H9 (cell line): ENCODE measurements at regions not wholly inside any gene's neighbourhood (a gene's known extent, or its start where the extent isn't known, plus 50 kb on each side); places are given as distances from the start of the nearest gene placed in this dataset.

Source experiments
- DNase-seq: peaks from one replicate; pipeline ENCODE4 v3.0.0-alpha.2; 2017
- H2AFZ ChIP-seq: one replicate; pipeline ENCODE4 v1.6.1; 2013; ENCODE audit warnings: mild to moderate bottlenecking, low read length, control low read depth, moderate library complexity
- H2AK5ac ChIP-seq: 2 replicates; pipeline ENCODE4 v1.6.1; 2013; ENCODE audit warnings: low read length, control low read depth, mixed read lengths; ENCODE audit not compliant: insufficient read length
- H2BK120ac ChIP-seq: one replicate; pipeline ENCODE4 v1.6.1; 2013; ENCODE audit warnings: low read depth, mild to moderate bottlenecking, low read length, control low read depth, inconsistent platforms; ENCODE audit not compliant: poor library complexity, severe bottlenecking
- H2BK12ac ChIP-seq: 2 replicates; pipeline ENCODE4 v1.6.1; 2013; ENCODE audit warnings: low read length, control low read depth, mixed read lengths, low read depth; ENCODE audit not compliant: insufficient read length
- H2BK15ac ChIP-seq: 2 replicates; pipeline ENCODE4 v1.6.1; 2013; ENCODE audit warnings: low read depth, low read length, control low read depth
- H2BK20ac ChIP-seq: one replicate; pipeline ENCODE4 v1.6.1; 2013; ENCODE audit warnings: low read depth, mild to moderate bottlenecking, low read length, control low read depth, inconsistent platforms; ENCODE audit not compliant: poor library complexity, severe bottlenecking
- H2BK5ac ChIP-seq: 2 replicates; pipeline ENCODE4 v1.6.1; 2013; ENCODE audit warnings: low read length, control low read depth, mixed read lengths; ENCODE audit not compliant: insufficient read length
- H3K14ac ChIP-seq: 2 replicates; pipeline ENCODE4 v1.6.1; 2013; ENCODE audit warnings: low read length, control low read depth; ENCODE audit not compliant: insufficient read depth
- H3K18ac ChIP-seq: 2 replicates; pipeline ENCODE4 v1.6.1; 2013; ENCODE audit warnings: low read depth, mild to moderate bottlenecking, mixed read lengths, low read length, control low read depth; ENCODE audit not compliant: insufficient read length
- H3K23ac ChIP-seq: 2 replicates; pipeline ENCODE4 v1.6.1; 2013; ENCODE audit warnings: low read length, control low read depth, mixed read lengths, low read depth; ENCODE audit not compliant: insufficient read length
- H3K23me2 ChIP-seq: 2 replicates; pipeline ENCODE4 v1.6.1; 2013; ENCODE audit warnings: low read depth, mild to moderate bottlenecking, mixed read lengths, low read length, control low read depth; ENCODE audit not compliant: insufficient read length, poor library complexity, severe bottlenecking
- H3K27ac ChIP-seq: 2 replicates; pipeline ENCODE4 v1.5.1; 2013; ENCODE audit warnings: low read length, control low read depth, mixed read lengths, low read depth; ENCODE audit not compliant: insufficient read length
- H3K27me3 ChIP-seq: 2 replicates; pipeline ENCODE4 v1.6.1; 2013; ENCODE audit warnings: low read length, control low read depth, inconsistent platforms; ENCODE audit not compliant: insufficient read depth
- H3K4ac ChIP-seq: 2 replicates; pipeline ENCODE4 v1.6.1; 2013; ENCODE audit warnings: low read depth, mild to moderate bottlenecking, control low read depth, inconsistent platforms, low read length, moderate library complexity
- H3K4me1 ChIP-seq: 2 replicates; pipeline ENCODE4 v1.6.1; 2013; ENCODE audit warnings: low read length, control low read depth, inconsistent platforms; ENCODE audit not compliant: insufficient read depth
- H3K4me2 ChIP-seq: 2 replicates; pipeline ENCODE4 v1.6.1; 2013; ENCODE audit warnings: low read length, control low read depth, mixed read lengths; ENCODE audit not compliant: insufficient read length, insufficient read depth
- H3K56ac ChIP-seq: 2 replicates; pipeline ENCODE4 v1.6.1; 2013; ENCODE audit warnings: low read depth, mild to moderate bottlenecking, mixed read lengths, low read length, control low read depth; ENCODE audit not compliant: insufficient read length
- H3K79me1 ChIP-seq: 2 replicates; pipeline ENCODE4 v1.6.1; 2013; ENCODE audit warnings: low read depth, mild to moderate bottlenecking, moderate library complexity, low read length, control low read depth, inconsistent platforms; ENCODE audit not compliant: insufficient read depth, poor library complexity, severe bottlenecking
- H3K79me2 ChIP-seq: 2 replicates; pipeline ENCODE4 v1.6.1; 2013; ENCODE audit warnings: low read length, control low read depth, inconsistent platforms; ENCODE audit not compliant: insufficient read depth
- H3K9ac ChIP-seq: 2 replicates; pipeline ENCODE4 v1.6.1; 2013; ENCODE audit warnings: low read length, control low read depth, mixed read lengths; ENCODE audit not compliant: insufficient read length; ENCODE audit errors: extremely low read depth
- H3K9me3 ChIP-seq: one replicate; pipeline ENCODE4 v1.6.1; 2013; ENCODE audit warnings: low read depth, low read length, inconsistent platforms; ENCODE audit not compliant: control insufficient read depth
- H3T11ph ChIP-seq: one replicate; pipeline ENCODE4 v1.6.1; 2013; ENCODE audit warnings: mild to moderate bottlenecking, low read length, control low read depth, inconsistent platforms
- H4K20me1 ChIP-seq: one replicate; pipeline ENCODE4 v1.6.1; 2013; ENCODE audit not compliant: control insufficient read depth, insufficient read length, insufficient read depth
- H4K5ac ChIP-seq: 2 replicates; pipeline ENCODE4 v1.6.1; 2013; ENCODE audit warnings: low read depth, mild to moderate bottlenecking, mixed read lengths, low read length, control low read depth; ENCODE audit not compliant: insufficient read length
- H4K8ac ChIP-seq: replicated peaks from 2 replicates; pipeline ENCODE4 v1.6.1; 2013; ENCODE audit warnings: low read length, control low read depth, mixed read lengths, low read depth; ENCODE audit not compliant: insufficient read length
- H4K91ac ChIP-seq: 2 replicates; pipeline ENCODE4 v1.6.1; 2013; ENCODE audit warnings: low read depth, mild to moderate bottlenecking, moderate library complexity, mixed read lengths, low read length, control low read depth; ENCODE audit not compliant: insufficient read length
- H3K27ac Mint-ChIP-seq, 3 experiments: 2 replicates in 2 of 3; 3 replicates in 1 of 3; pipeline ENCODE4 v1.8.0; 2020 to 2021; ENCODE audit warnings: mixed read lengths in 3 of 3, mild to moderate bottlenecking in 1 of 3, moderate library complexity in 1 of 3
- H3K27me3 Mint-ChIP-seq: 2 replicates; pipeline ENCODE4 v1.8.0; 2021; ENCODE audit warnings: low read depth, mild to moderate bottlenecking, moderate library complexity, mixed read lengths
- H3K36me3 Mint-ChIP-seq, 3 experiments: 2 replicates in 2 of 3; 3 replicates in 1 of 3; pipeline ENCODE4 v1.8.0; 2020 to 2021; ENCODE audit warnings: low read depth in 3 of 3, mixed read lengths in 3 of 3; ENCODE audit not compliant: insufficient read depth in 1 of 3
- H3K4me1 Mint-ChIP-seq, 2 experiments: 2 replicates each; pipeline ENCODE4 v1.8.0; 2020; ENCODE audit warnings: mixed read lengths in 2 of 2
- H3K4me3 Mint-ChIP-seq, 2 experiments: 2 replicates in 1 of 2; 3 replicates in 1 of 2; pipeline ENCODE4 v1.8.0; 2020 to 2021; ENCODE audit warnings: mild to moderate bottlenecking in 2 of 2, mixed read lengths in 2 of 2, moderate library complexity in 1 of 2
- H3K9me3 Mint-ChIP-seq, 2 experiments: 2 replicates in 1 of 2; 3 replicates in 1 of 2; pipeline ENCODE4 v1.8.0; 2020; ENCODE audit warnings: mild to moderate bottlenecking in 2 of 2, mixed read lengths in 2 of 2, moderate library complexity in 1 of 2
- CTCF ChIP-seq: fragments of 200-600 bp; sonication (generic); conservative IDR thresholded peaks from 3 replicates; pipeline ENCODE4 v1.8.0; 2021; ENCODE audit warnings: antibody characterized with exemption, mild to moderate bottlenecking
- WGBS: extraction: QIAGEN DNeasy Blood & Tissue Kit; methylation state at CpG from one replicate; pipeline ENCODE4 v1.1.7; 2013; ENCODE audit warnings: missing lambda C conversion rate, low lambda C conversion rate, mixed read lengths; ENCODE audit not compliant: insufficient read length; ENCODE audit errors: extremely low coverage; 5-methylcytosine and 5-hydroxymethylcytosine counted together

GRCh38 chr9:126027566-126027965, 280.4 kb downstream of the PBX3 start:
- Histone ChIP-seq H3K27ac (no peak overlapping the region), H2BK20ac (no peak overlapping the region), H4K20me1 (no peaks in the 10 kb centered on the region), H3K14ac (no peak overlapping the region), H4K5ac (no peak overlapping the region), H3K4me2 (no peak overlapping the region), H2AFZ (no peak overlapping the region), H3K9ac (no peak overlapping the region), H3K79me2 (no peaks in the 10 kb centered on the region), H3K23ac (no peak overlapping the region), H3K9me3 (no peaks in the 10 kb centered on the region), H2BK120ac (no peak overlapping the region), H2BK5ac (no peak overlapping the region), H3K4ac (no peak overlapping the region), H3K4me1 (no peaks in the 10 kb centered on the region), H4K91ac (no peak overlapping the region), H2BK15ac (no peak overlapping the region), H3K18ac (no peak overlapping the region), H3K27me3 (no peaks in the 10 kb centered on the region), H3K23me2 (no peaks in the 10 kb centered on the region), H3T11ph (no peak overlapping the region), H2BK12ac (no peak overlapping the region), H2AK5ac (no peak overlapping the region), H3K56ac (no peak overlapping the region), H4K8ac (no peak overlapping the region), H3K79me1 (no peaks in the 10 kb centered on the region)
- no peaks in the 10 kb centered on the region; the same call in 1 of the 2 replicates for H3K27me3 Mint-ChIP-seq
- no peak for DNase-seq
- H3K4me3 Mint-ChIP-seq, result no peak overlapping the region
- peaks cover 0 to 2% of the 10 kb centered on the region in 2 experiments; a peak in 2 of 5 replicates for H3K9me3 Mint-ChIP-seq
- no peaks in the 10 kb centered on the region; a peak in 1 of 7 replicates for H3K36me3 Mint-ChIP-seq
- WGBS, result no CpG with 5 or more reads among the region's 5 CpGs
- H3K4me1 Mint-ChIP-seq, result peaks cover 3 to 4% of the 10 kb centered on the region in 2 experiments; a peak in 1 of 4 replicates
- no peak overlapping the region for H3K27ac Mint-ChIP-seq
- no peak for TF ChIP-seq CTCF
